ENCODE measurements at regions not wholly inside any gene's neighbourhood (a gene's known extent, or its start where the extent isn't known, plus 50 kb on each side); places are given as distances from the start of the nearest gene placed in this dataset.
"Not testable (repeated sequence)": the region's sequence is repeated elsewhere in the genome, so short reads cannot be mapped to it uniquely, and the experiment has no call there.

GRCh38 chr13:60662595-60662994, 265.6 kb downstream of the TDRD3 start:
- no peak overlapping the region for H3K27ac Mint-ChIP-seq (ENCODE audit: unreplicated experiment)
- H3K4me1 Mint-ChIP-seq (ENCODE audit: low read depth, unreplicated experiment) = no peaks in the 10 kb centered on the region
- no peak for DNase-seq
- peaks cover 3% of the 10 kb centered on the region for H3K9me3 Mint-ChIP-seq (ENCODE audit: low read depth, unreplicated experiment)
- CTCF ChIA-PET = no interaction called here
- H3K36me3 Mint-ChIP-seq (ENCODE audit: insufficient read depth, unreplicated experiment) = no peaks in the 10 kb centered on the region
- BruUV-seq (replicated peaks) = no TSS peak
- no peak overlapping the region for H3K4me3 Mint-ChIP-seq (ENCODE audit: low read depth, unreplicated experiment)
- H3K27me3 Mint-ChIP-seq (ENCODE audit: unreplicated experiment) = no peaks in the 10 kb centered on the region
- intact Hi-C loops (cut with micrococcal nuclease; ENCODE audit: unreplicated experiment) = no loop called here
- TF ChIP-seq, protein P1, sequence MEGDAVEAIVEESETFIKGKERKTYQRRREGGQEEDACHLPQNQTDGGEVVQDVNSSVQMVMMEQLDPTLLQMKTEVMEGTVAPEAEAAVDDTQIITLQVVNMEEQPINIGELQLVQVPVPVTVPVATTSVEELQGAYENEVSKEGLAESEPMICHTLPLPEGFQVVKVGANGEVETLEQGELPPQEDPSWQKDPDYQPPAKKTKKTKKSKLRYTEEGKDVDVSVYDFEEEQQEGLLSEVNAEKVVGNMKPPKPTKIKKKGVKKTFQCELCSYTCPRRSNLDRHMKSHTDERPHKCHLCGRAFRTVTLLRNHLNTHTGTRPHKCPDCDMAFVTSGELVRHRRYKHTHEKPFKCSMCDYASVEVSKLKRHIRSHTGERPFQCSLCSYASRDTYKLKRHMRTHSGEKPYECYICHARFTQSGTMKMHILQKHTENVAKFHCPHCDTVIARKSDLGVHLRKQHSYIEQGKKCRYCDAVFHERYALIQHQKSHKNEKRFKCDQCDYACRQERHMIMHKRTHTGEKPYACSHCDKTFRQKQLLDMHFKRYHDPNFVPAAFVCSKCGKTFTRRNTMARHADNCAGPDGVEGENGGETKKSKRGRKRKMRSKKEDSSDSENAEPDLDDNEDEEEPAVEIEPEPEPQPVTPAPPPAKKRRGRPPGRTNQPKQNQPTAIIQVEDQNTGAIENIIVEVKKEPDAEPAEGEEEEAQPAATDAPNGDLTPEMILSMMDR (IDR thresholded peaks at IDR 0.05; ENCODE audit: unreplicated experiment) = no peak

- no TSS peak for BruUV-seq (replicated peaks)
- no peak overlapping the region for H3K4me3 Mint-ChIP-seq (ENCODE audit: low read depth, unreplicated experiment)
- intact Hi-C loops (cut with micrococcal nuclease; ENCODE audit: unreplicated experiment) = no loop called here
- no peak for DNase-seq
- CTCF ChIA-PET = no interaction called here
- no peaks in the 10 kb centered on the region for H3K27me3 Mint-ChIP-seq (ENCODE audit: unreplicated experiment)
- no peaks in the 10 kb centered on the region for H3K36me3 Mint-ChIP-seq (ENCODE audit: insufficient read depth, unreplicated experiment)
- H3K4me1 Mint-ChIP-seq (ENCODE audit: low read depth, unreplicated experiment) = no peaks in the 10 kb centered on the region
- TF ChIP-seq, protein P1 (IDR thresholded peaks at IDR 0.05; ENCODE audit: unreplicated experiment) = no peak
- no peak overlapping the region for H3K27ac Mint-ChIP-seq (ENCODE audit: unreplicated experiment)
- H3K9me3 Mint-ChIP-seq (ENCODE audit: low read depth, unreplicated experiment) = peaks cover 3% of the 10 kb centered on the region
Measured at GRCh38 chr13:60661521-60661920, 264.5 kb downstream of the TDRD3 start.

GRCh38 chr13:60657586-60657985, 260.6 kb downstream of the TDRD3 start:
- H3K4me3 Mint-ChIP-seq (ENCODE audit: low read depth, unreplicated experiment); H3K36me3 Mint-ChIP-seq (ENCODE audit: insufficient read depth, unreplicated experiment); H3K9me3 Mint-ChIP-seq (ENCODE audit: low read depth, unreplicated experiment); H3K4me1 Mint-ChIP-seq (ENCODE audit: low read depth, unreplicated experiment); H3K27me3 Mint-ChIP-seq (ENCODE audit: unreplicated experiment); intact Hi-C loops (cut with micrococcal nuclease; ENCODE audit: unreplicated experiment); H3K27ac Mint-ChIP-seq (ENCODE audit: unreplicated experiment); DNase-seq; BruUV-seq (replicated peaks); CTCF ChIA-PET: not testable (repeated sequence)

DNA sequence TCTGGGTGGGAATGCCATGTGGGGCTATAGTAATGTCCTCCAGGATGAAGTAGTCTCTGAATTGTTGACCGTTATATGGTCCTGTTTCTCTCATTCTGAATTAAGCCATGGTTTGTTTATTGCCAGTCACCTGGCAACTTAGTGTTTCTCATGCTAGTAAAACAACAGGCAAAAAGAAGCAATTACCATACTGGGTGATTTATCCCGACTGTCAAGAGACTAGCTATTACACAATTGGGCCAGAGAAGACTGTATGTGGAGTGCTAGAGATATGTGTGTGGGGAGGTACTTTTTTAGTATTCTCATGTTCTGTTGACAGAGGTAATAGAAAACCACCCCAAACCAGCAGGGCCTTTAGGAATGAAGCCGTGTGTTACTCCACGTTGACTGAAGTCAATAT, 258.2 kb downstream of the TDRD3 start:
- DNase-seq = no peak
- intact Hi-C loops (cut with micrococcal nuclease; ENCODE audit: unreplicated experiment) = no loop called here
- Mint-ChIP-seq H3K36me3 (ENCODE audit: insufficient read depth, unreplicated experiment) (no peaks in the 10 kb centered on the region), H3K4me1 (ENCODE audit: low read depth, unreplicated experiment) (no peaks in the 10 kb centered on the region), H3K27me3 (ENCODE audit: unreplicated experiment) (no peaks in the 10 kb centered on the region), H3K27ac (ENCODE audit: unreplicated experiment) (no peak overlapping the region), H3K9me3 (ENCODE audit: low read depth, unreplicated experiment) (peaks cover 3% of the 10 kb centered on the region), H3K4me3 (ENCODE audit: low read depth, unreplicated experiment) (no peak overlapping the region)
- BruUV-seq (replicated peaks) = no TSS peak
- CTCF ChIA-PET = no interaction called here
- TF ChIP-seq, protein P1 (IDR thresholded peaks at IDR 0.05; ENCODE audit: unreplicated experiment) = no peak

DNA sequence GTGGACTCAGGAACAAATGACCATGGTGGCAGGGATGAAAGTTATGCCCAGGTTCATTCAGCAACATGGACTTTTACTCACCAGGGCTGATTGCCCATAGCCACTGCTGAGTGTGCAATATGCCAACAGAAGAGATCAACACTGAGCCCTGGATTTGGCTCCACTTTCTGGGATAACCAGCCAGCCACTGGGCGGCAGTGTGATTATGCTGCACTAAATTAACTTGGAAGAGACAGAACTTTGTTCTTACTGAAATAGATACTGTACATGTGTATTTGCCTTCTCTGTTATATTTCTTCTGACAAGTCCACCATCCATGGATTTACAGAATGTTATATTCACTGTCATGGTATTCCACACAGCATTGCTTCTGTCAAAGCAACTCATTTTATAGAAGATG, 257.4 kb downstream of the TDRD3 start:
- H3K36me3 Mint-ChIP-seq (ENCODE audit: insufficient read depth, unreplicated experiment) = no peaks in the 10 kb centered on the region

More for the DNA sequence above, 257.4 kb downstream of the TDRD3 start:
- Mint-ChIP-seq H3K27me3 (ENCODE audit: unreplicated experiment) (no peaks in the 10 kb centered on the region), H3K9me3 (ENCODE audit: low read depth, unreplicated experiment) (peaks cover 3% of the 10 kb centered on the region), H3K27ac (ENCODE audit: unreplicated experiment) (no peak overlapping the region), H3K4me3 (ENCODE audit: low read depth, unreplicated experiment) (no peak overlapping the region), H3K4me1 (ENCODE audit: low read depth, unreplicated experiment) (no peaks in the 10 kb centered on the region)
- no peak for DNase-seq
- CTCF ChIA-PET = no interaction called here
- TF ChIP-seq, protein P1 (IDR thresholded peaks at IDR 0.05; ENCODE audit: unreplicated experiment) = no peak
- intact Hi-C loops (cut with micrococcal nuclease; ENCODE audit: unreplicated experiment) = no loop called here
- no TSS peak for BruUV-seq (replicated peaks)

Measured in Calu3 (cell line).